ENCODE measurements at regions not wholly inside any gene's neighbourhood (a gene's known extent, or its start where the extent isn't known, plus 50 kb on each side); places are given as distances from the start of the nearest gene placed in this dataset.

DNA sequence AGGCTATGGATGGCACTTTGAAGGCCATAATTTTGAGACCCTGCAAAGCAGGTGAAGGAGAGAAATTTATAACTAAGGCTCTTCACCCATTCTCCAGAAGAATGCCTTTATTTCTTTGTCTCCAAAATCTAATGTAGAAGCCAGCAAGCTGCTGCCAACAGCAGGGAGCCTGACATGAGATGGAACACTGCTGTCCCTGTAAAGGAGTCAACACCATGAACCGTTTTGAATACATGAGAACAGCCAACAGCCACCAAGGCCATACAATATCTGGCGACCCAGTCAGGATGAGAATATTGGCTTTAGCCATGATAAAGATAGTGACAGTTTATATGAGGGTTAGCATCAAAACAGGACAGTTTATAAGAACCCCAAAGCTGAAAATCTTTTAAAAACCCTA is 121.2 kb upstream of the LIFR start:
- TF ChIP-seq, protein P1, sequence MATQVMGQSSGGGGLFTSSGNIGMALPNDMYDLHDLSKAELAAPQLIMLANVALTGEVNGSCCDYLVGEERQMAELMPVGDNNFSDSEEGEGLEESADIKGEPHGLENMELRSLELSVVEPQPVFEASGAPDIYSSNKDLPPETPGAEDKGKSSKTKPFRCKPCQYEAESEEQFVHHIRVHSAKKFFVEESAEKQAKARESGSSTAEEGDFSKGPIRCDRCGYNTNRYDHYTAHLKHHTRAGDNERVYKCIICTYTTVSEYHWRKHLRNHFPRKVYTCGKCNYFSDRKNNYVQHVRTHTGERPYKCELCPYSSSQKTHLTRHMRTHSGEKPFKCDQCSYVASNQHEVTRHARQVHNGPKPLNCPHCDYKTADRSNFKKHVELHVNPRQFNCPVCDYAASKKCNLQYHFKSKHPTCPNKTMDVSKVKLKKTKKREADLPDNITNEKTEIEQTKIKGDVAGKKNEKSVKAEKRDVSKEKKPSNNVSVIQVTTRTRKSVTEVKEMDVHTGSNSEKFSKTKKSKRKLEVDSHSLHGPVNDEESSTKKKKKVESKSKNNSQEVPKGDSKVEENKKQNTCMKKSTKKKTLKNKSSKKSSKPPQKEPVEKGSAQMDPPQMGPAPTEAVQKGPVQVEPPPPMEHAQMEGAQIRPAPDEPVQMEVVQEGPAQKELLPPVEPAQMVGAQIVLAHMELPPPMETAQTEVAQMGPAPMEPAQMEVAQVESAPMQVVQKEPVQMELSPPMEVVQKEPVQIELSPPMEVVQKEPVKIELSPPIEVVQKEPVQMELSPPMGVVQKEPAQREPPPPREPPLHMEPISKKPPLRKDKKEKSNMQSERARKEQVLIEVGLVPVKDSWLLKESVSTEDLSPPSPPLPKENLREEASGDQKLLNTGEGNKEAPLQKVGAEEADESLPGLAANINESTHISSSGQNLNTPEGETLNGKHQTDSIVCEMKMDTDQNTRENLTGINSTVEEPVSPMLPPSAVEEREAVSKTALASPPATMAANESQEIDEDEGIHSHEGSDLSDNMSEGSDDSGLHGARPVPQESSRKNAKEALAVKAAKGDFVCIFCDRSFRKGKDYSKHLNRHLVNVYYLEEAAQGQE (IDR thresholded peaks at IDR 0.05; ENCODE audit: insufficient read depth in 1 of 2, low read depth in 2 of 2, low read length in 2 of 2): no peak
- TF ChIP-seq SIN3A (IDR thresholded peaks at IDR 0.05; ENCODE audit: borderline replicate concordance, insufficient read depth, low read length) (no peak), POLR2AphosphoS5 (IDR thresholded peaks at IDR 0.05; ENCODE audit: low read depth, low read length) (no peak), FOXP2 (optimal IDR thresholded peaks at IDR 0.05; ENCODE audit: borderline replicate concordance, extremely low read depth, extremely low read length, insufficient read depth) (no peak), TAF1 (IDR thresholded peaks at IDR 0.05; ENCODE audit: borderline replicate concordance, insufficient read depth, low read length) (no peak)

Measured in PFSK-1 (cell line).